CD14-positive monocyte (primary cell): ENCODE measurements at regions not wholly inside any gene's neighbourhood (a gene's known extent, or its start where the extent isn't known, plus 50 kb on each side); places are given as distances from the start of the nearest gene placed in this dataset.
A peak's percentile ranks its signal among the peaks of the same experiment; 100 is the strongest.

Source experiments
- DNase-seq, 3 donors: peaks; one replicate each; pipeline ENCODE4 v3.0.0-alpha.2; 2011 to 2022
- H2AFZ ChIP-seq: 2 replicates; pipeline ENCODE4 v1.6.0; 2012; ENCODE audit warnings: mild to moderate bottlenecking, low read depth, low read length, inconsistent platforms; ENCODE audit not compliant: insufficient read depth, poor library complexity, severe bottlenecking
- H3K27ac ChIP-seq, 2 donors: 1 replicate in 1 of 2; 2 replicates in 1 of 2; pipeline ENCODE4 v1.5.1; 2012 to 2013; ENCODE audit warnings: low read length in 2 of 2, control low read depth in 1 of 2, inconsistent platforms in 1 of 2, low read depth in 1 of 2, mild to moderate bottlenecking in 1 of 2
- H3K27me3 ChIP-seq, 2 donors: one replicate each; pipeline versions ENCODE4 v1.6.0 to v1.6.1; 2011 to 2013; ENCODE audit warnings: low read length in 2 of 2; ENCODE audit not compliant: control insufficient read depth in 2 of 2, insufficient read depth in 2 of 2
- H3K36me3 ChIP-seq, 2 donors: replicated peaks in 1 of 2; 1 replicate in 1 of 2; 2 replicates in 1 of 2; pipeline versions ENCODE4 v1.5.1 to v1.6.1; 2012 to 2013; ENCODE audit warnings: low read length in 2 of 2, control low read depth in 1 of 2, inconsistent platforms in 1 of 2, mild to moderate bottlenecking in 1 of 2; ENCODE audit not compliant: insufficient read depth in 2 of 2, control insufficient read depth in 1 of 2
- H3K4me1 ChIP-seq, 2 donors: 1 replicate in 1 of 2; 2 replicates in 1 of 2; pipeline versions ENCODE4 v1.5.1 to v1.6.1; 2012 to 2013; ENCODE audit warnings: low read length in 2 of 2, control low read depth in 1 of 2, inconsistent platforms in 1 of 2, mild to moderate bottlenecking in 1 of 2, moderate library complexity in 1 of 2; ENCODE audit not compliant: insufficient read depth in 2 of 2, control insufficient read depth in 1 of 2
- H3K4me2 ChIP-seq: replicated peaks from 2 replicates; pipeline ENCODE3; 2012; ENCODE audit warnings: low read length, moderate library complexity, mild to moderate bottlenecking; ENCODE audit not compliant: poor library complexity, severe bottlenecking; ENCODE audit errors: extremely low read depth
- H3K4me3 ChIP-seq, 3 experiments: fragments of 200-600 bp in 1 of 3; sonication (generic) in 1 of 3; replicated peaks in 1 of 3; 1 replicate in 2 of 3; 2 replicates in 1 of 3; pipeline ENCODE4 v1.5.1; 2011 to 2013; ENCODE audit warnings: low read length in 3 of 3, mild to moderate bottlenecking in 3 of 3, control low read depth in 2 of 3, low read depth in 2 of 3, inconsistent platforms in 1 of 3, moderate library complexity in 1 of 3
- H3K79me2 ChIP-seq: 2 replicates; pipeline ENCODE4 v1.6.0; 2012; ENCODE audit warnings: mild to moderate bottlenecking, control low read depth, inconsistent platforms, low read length, moderate library complexity; ENCODE audit not compliant: insufficient read depth
- H3K9ac ChIP-seq: 2 replicates; pipeline ENCODE4 v1.6.0; 2017; ENCODE audit warnings: low read length, mild to moderate bottlenecking; ENCODE audit not compliant: insufficient read depth, poor library complexity, severe bottlenecking
- H3K9me3 ChIP-seq, 2 donors: replicated peaks in 1 of 2; 1 replicate in 1 of 2; 2 replicates in 1 of 2; pipeline versions ENCODE4 v1.5.1 to v1.6.1; 2012 to 2013; ENCODE audit warnings: low read length in 2 of 2, control low read depth in 1 of 2; ENCODE audit not compliant: control insufficient read depth in 1 of 2, insufficient read depth in 1 of 2
- H4K20me1 ChIP-seq: 2 replicates; pipeline ENCODE4 v1.6.0; 2012; ENCODE audit warnings: mild to moderate bottlenecking, low read length, control low read depth, moderate library complexity; ENCODE audit not compliant: insufficient read depth
- H3K27ac Mint-ChIP-seq, 7 donors: one replicate each; pipeline ENCODE4 v1.8.0; 2020; ENCODE audit warnings: mild to moderate bottlenecking in 7 of 7, mixed read lengths in 7 of 7, moderate library complexity in 6 of 7, inconsistent platforms in 2 of 7
- H3K27me3 Mint-ChIP-seq, 3 donors: one replicate each; pipeline ENCODE4 v1.8.0; 2021 to 2022; ENCODE audit warnings: low read depth in 3 of 3, mild to moderate bottlenecking in 3 of 3, mixed read lengths in 3 of 3, moderate library complexity in 3 of 3, inconsistent platforms in 1 of 3
- H3K36me3 Mint-ChIP-seq, 2 donors: one replicate each; pipeline ENCODE4 v1.8.0; 2020; ENCODE audit warnings: mixed read lengths in 2 of 2, inconsistent platforms in 1 of 2, mild to moderate bottlenecking in 1 of 2
- H3K4me1 Mint-ChIP-seq: one replicate; pipeline ENCODE4 v1.8.0; 2020; ENCODE audit warnings: mild to moderate bottlenecking, mixed read lengths
- H3K4me3 Mint-ChIP-seq, 2 donors: one replicate each; pipeline ENCODE4 v1.8.0; 2020; ENCODE audit warnings: mild to moderate bottlenecking in 2 of 2, mixed read lengths in 2 of 2, moderate library complexity in 1 of 2
- H3K9me3 Mint-ChIP-seq, 7 donors: one replicate each; pipeline ENCODE4 v1.8.0; 2020 to 2022; ENCODE audit warnings: mixed read lengths in 7 of 7, mild to moderate bottlenecking in 6 of 7, moderate library complexity in 6 of 7, inconsistent platforms in 2 of 7
- WGBS: methylation state at CpG from one replicate; pipeline ENCODE4 v1.1.5; 2013; ENCODE audit warnings: missing lambda C conversion rate; ENCODE audit not compliant: insufficient coverage; 5-methylcytosine and 5-hydroxymethylcytosine counted together
- intact Hi-C, 2 donors: fragments of 100-400 bp; cut with micrococcal nuclease; formaldehyde crosslinking; loops; one replicate each; pipeline versions ENCODE4 v1.15.0 to v1.15.1; 2023
- TF ChIP-seq, protein P1 (sequence below): fragments of 200-600 bp; IDR thresholded peaks from one replicate; pipeline ENCODE4 v1.8.0; 2022; ENCODE audit warnings: antibody characterized with exemption, mild to moderate bottlenecking

DNA sequence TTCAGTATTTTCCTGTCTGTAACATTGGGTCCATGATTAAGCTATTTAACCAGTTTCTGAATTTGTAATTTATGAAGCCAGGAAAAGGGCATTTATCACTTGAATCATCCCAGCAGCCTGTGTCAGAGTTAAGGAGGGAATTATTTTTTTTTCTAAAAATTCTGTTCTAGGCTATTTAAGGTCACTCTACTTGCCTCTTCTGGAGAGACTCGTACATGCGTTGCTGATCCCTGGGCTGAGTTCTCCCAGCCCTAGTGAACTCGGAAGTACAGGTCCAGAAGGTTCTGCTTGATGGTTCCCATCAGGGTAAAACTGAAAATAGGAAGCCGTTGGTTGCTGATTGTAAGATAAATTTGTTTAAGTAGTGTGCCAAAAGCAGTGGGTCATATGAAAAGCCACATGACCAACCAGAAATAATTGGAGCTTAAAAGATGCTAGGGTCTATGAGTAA, 90.7 kb downstream of the GPR88 start:
- no peak overlapping the region for H2AFZ ChIP-seq
- H3K9me3 Mint-ChIP-seq, result peaks cover 0 to 2% (median 0%) of the 10 kb centered on the region in 7 donors

DNA sequence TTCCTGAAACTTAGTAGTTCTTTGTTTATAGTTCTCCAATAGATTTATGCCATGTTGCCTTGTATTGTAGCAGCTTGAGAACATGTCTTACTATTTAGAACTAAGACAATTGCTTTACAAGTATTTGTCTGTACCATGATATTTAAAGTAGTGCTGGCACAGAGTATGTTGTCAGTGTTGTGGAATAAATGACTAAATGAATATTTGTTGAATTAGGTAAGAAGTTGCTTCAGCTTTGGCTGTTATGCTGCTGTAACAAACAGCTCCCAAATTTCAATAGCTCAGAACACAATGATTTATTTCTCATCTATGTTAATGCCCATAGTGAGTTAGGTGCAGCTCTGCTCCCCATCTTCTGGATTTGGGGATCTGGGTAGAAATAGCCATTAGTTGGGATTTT, 90.2 kb upstream of the VCAM1 start:
- no peak overlapping the region for H3K27ac ChIP-seq

More for the DNA sequence above, 90.7 kb downstream of the GPR88 start:
- no peak overlapping the region for H3K9ac ChIP-seq
- Mint-ChIP-seq H3K4me1 (peaks cover 30% of the 10 kb centered on the region), H3K27me3 (peaks cover 0 to 3% (median 0%) of the 10 kb centered on the region in 3 donors), H3K27ac (no peak overlapping the region), H3K36me3 (no peaks in the 10 kb centered on the region), H3K4me3 (peak overlapping the region in 1 of 2 donors; percentile 17)
- intact Hi-C loops, result no loop called here
- no peaks in the 10 kb centered on the region for H3K27me3 ChIP-seq
- H3K4me2 ChIP-seq, result no peak overlapping the region
- H3K9me3 ChIP-seq, result no peaks in the 10 kb centered on the region
- H3K36me3 ChIP-seq, result no peaks in the 10 kb centered on the region
- TF ChIP-seq, protein P1, sequence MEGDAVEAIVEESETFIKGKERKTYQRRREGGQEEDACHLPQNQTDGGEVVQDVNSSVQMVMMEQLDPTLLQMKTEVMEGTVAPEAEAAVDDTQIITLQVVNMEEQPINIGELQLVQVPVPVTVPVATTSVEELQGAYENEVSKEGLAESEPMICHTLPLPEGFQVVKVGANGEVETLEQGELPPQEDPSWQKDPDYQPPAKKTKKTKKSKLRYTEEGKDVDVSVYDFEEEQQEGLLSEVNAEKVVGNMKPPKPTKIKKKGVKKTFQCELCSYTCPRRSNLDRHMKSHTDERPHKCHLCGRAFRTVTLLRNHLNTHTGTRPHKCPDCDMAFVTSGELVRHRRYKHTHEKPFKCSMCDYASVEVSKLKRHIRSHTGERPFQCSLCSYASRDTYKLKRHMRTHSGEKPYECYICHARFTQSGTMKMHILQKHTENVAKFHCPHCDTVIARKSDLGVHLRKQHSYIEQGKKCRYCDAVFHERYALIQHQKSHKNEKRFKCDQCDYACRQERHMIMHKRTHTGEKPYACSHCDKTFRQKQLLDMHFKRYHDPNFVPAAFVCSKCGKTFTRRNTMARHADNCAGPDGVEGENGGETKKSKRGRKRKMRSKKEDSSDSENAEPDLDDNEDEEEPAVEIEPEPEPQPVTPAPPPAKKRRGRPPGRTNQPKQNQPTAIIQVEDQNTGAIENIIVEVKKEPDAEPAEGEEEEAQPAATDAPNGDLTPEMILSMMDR, result no peak
- H3K4me3 ChIP-seq, result no peak overlapping the region
- DNase-seq, result peak in 1 of 3 donors; percentile 7
- H3K27ac ChIP-seq, result peak overlapping the region in 1 of 2 donors; percentile 75
- H4K20me1 ChIP-seq, result no peaks in the 10 kb centered on the region
- H3K79me2 ChIP-seq, result no peaks in the 10 kb centered on the region
- no CpG with 5 or more reads among the region's 4 CpGs for WGBS
- H3K4me1 ChIP-seq, result peaks cover 46 to 54% of the 10 kb centered on the region in 2 donors

More for the DNA sequence above, 90.2 kb upstream of the VCAM1 start:
- TF ChIP-seq, protein P1, result no peak
- H3K27me3 ChIP-seq, result no peaks in the 10 kb centered on the region
- peaks cover 0 to 3% (median 0%) of the 10 kb centered on the region in 3 donors for H3K27me3 Mint-ChIP-seq
- DNase-seq, result no peak
- H3K36me3 ChIP-seq, result no peaks in the 10 kb centered on the region
- H3K9me3 Mint-ChIP-seq, result peaks cover 0 to 2% (median 0%) of the 10 kb centered on the region in 7 donors
- no peak overlapping the region for H3K4me2 ChIP-seq
- H3K4me1 Mint-ChIP-seq, result peaks cover 30% of the 10 kb centered on the region
- intact Hi-C loops, result no loop called here
- H3K79me2 ChIP-seq, result no peaks in the 10 kb centered on the region
- no peak overlapping the region for H3K4me3 Mint-ChIP-seq
- peaks cover 46 to 54% of the 10 kb centered on the region in 2 donors for H3K4me1 ChIP-seq
- no peak overlapping the region for H3K4me3 ChIP-seq
- no peak overlapping the region for H2AFZ ChIP-seq
- H3K9me3 ChIP-seq, result no peaks in the 10 kb centered on the region
- H3K9ac ChIP-seq, result no peak overlapping the region
- H4K20me1 ChIP-seq, result no peaks in the 10 kb centered on the region
- peak overlapping the region in 1 of 7 donors; percentile 55 for H3K27ac Mint-ChIP-seq
- H3K36me3 Mint-ChIP-seq, result no peaks in the 10 kb centered on the region
